22Rv1 (cell line): ENCODE measurements at regions not wholly inside any gene's neighbourhood (a gene's known extent, or its start where the extent isn't known, plus 50 kb on each side); places are given as distances from the start of the nearest gene placed in this dataset.

Source experiments
- CTCF ChIP-seq: fragments of 450-650 bp; IDR thresholded peaks from 2 replicates; pipeline ENCODE4 v1.5.1; 2017; ENCODE audit warnings: mild to moderate bottlenecking
- ZFX ChIP-seq: fragments of 450-650 bp; IDR thresholded peaks from 2 replicates; pipeline ENCODE4 v1.6.1; 2017; ENCODE audit warnings: antibody characterized with exemption, borderline replicate concordance

GRCh38 chr3:152155246-152156020 lies 113.3 kb upstream of the MBNL1 start:
- TF ChIP-seq CTCF (no peak), ZFX (no peak)
